Muscle layer of duodenum (tissue), 2 donors: ENCODE measurements at regions not wholly inside any gene's neighbourhood (a gene's known extent, or its start where the extent isn't known, plus 50 kb on each side); places are given as distances from the start of the nearest gene placed in this dataset.

Experiments
- H3K27ac ChIP-seq: one replicate; pipeline ENCODE4 v1.7.0; 2013; ENCODE audit warnings: mild to moderate bottlenecking, low read length
- H3K27me3 ChIP-seq: one replicate; pipeline ENCODE4 v1.7.0; 2013; ENCODE audit warnings: low read depth, mild to moderate bottlenecking, control low read depth, low read length
- H3K36me3 ChIP-seq, 2 donors: one replicate each; pipeline ENCODE4 v1.7.0; 2013; ENCODE audit warnings: low read length in 2 of 2, control low read depth in 1 of 2, mild to moderate bottlenecking in 1 of 2; ENCODE audit not compliant: insufficient read depth in 2 of 2, control insufficient read depth in 1 of 2
- H3K4me1 ChIP-seq, 2 donors: one replicate each; pipeline ENCODE4 v1.7.0; 2013; ENCODE audit warnings: low read length in 2 of 2, mild to moderate bottlenecking in 2 of 2, control low read depth in 1 of 2, moderate library complexity in 1 of 2; ENCODE audit not compliant: insufficient read depth in 2 of 2, control insufficient read depth in 1 of 2
- H3K4me3 ChIP-seq, 2 donors: one replicate each; pipeline ENCODE4 v1.7.0; 2013; ENCODE audit warnings: low read length in 2 of 2, low read depth in 1 of 2, mild to moderate bottlenecking in 1 of 2
- H3K9me3 ChIP-seq, 2 donors: one replicate each; pipeline ENCODE4 v1.7.0; 2013; ENCODE audit warnings: low read length in 2 of 2, control low read depth in 1 of 2, mild to moderate bottlenecking in 1 of 2; ENCODE audit not compliant: control insufficient read depth in 1 of 2
- donor health status: healthy.

DNA sequence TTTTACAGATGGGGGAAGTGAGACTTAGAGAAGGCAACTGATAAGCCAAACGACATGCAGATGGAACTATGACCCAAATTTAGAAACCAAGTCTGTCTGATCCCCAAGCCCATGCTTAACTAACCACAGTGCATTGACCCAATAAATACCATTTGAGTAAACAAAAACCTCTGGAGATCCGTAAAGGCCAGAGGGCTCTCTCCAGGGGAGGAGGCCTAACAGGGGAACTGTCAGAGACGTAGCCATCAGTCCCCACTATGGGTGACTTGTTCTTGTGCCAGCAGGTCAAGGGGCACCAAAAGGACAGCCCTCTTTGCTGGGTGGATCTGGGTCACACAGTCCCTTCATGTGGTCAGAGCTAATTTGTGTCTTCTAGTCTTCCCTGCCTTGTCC lies 420.2 kb downstream of the BCOR start:
- Histone ChIP-seq H3K4me3 (no peak overlapping the region), H3K27me3 (no peaks in the 10 kb centered on the region), H3K9me3 (no peaks in the 10 kb centered on the region), H3K27ac (no peak overlapping the region), H3K4me1 (no peaks in the 10 kb centered on the region), H3K36me3 (no peaks in the 10 kb centered on the region)

DNA sequence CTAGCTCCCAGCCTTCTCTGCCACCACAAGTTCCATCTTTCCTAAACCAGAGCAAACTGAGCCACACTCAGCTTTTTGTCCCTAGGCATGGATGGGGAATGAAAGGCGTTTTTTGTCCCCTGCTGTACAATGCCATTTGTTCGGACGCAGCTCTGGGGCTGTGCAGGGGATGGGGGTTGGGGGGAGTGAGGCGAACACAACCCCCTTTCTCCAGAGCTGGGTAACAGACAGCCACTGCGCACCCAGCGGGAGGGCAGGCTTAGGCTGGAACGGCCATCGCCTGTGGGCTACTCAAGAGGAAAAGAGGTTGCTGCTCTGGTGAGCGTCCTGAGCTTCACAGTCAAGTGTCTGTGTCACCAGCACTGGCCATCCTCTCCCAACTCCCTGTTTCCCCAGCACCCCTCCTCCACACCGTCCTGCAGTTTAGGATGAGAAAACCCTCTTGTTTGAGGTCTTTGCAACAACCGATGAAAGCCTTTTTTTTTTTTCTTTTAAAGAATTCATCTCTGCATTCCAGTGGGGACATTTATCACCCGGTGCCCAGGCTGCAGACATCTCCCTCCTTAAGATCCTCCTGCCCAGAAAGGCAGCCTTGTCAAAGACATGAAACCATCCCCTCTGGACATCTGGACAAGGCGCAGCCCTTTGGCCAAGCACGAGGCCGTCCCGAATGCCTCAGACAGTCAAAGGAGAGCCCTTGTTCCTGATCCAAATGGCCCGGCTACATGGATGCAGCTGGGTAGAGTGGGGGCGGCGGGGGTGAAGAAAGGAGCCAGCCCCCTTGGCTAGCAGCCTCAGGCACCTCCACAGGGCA lies 419.6 kb downstream of the BCOR start:
- no peaks in the 10 kb centered on the region for H3K27me3 ChIP-seq
- no peaks in the 10 kb centered on the region for H3K9me3 ChIP-seq
- H3K27ac ChIP-seq = no peak overlapping the region
- no peak overlapping the region for H3K4me3 ChIP-seq
- no peaks in the 10 kb centered on the region for H3K36me3 ChIP-seq
- H3K4me1 ChIP-seq = no peaks in the 10 kb centered on the region

- no peak overlapping the region for H3K4me3 ChIP-seq
- no peaks in the 10 kb centered on the region for H3K4me1 ChIP-seq
- no peaks in the 10 kb centered on the region for H3K9me3 ChIP-seq
- no peak overlapping the region for H3K27ac ChIP-seq
- H3K36me3 ChIP-seq = no peaks in the 10 kb centered on the region
- H3K27me3 ChIP-seq = no peaks in the 10 kb centered on the region
Measured at GRCh38 chrX:39678914-39679313, 418.8 kb downstream of the BCOR start.

GRCh38 chrX:39679497-39680157 lies 418.1 kb downstream of the BCOR start:
- H3K4me1 ChIP-seq = no peaks in the 10 kb centered on the region
- H3K27ac ChIP-seq = no peak overlapping the region
- H3K9me3 ChIP-seq = no peaks in the 10 kb centered on the region
- no peak overlapping the region for H3K4me3 ChIP-seq
- H3K27me3 ChIP-seq = no peaks in the 10 kb centered on the region
- no peaks in the 10 kb centered on the region for H3K36me3 ChIP-seq

GRCh38 chrX:39681885-39682284 lies 415.9 kb downstream of the BCOR start:
- Histone ChIP-seq H3K4me3 (no peak overlapping the region), H3K4me1 (no peaks in the 10 kb centered on the region), H3K36me3 (no peaks in the 10 kb centered on the region), H3K27me3 (no peaks in the 10 kb centered on the region), H3K9me3 (no peaks in the 10 kb centered on the region), H3K27ac (no peak overlapping the region)

DNA sequence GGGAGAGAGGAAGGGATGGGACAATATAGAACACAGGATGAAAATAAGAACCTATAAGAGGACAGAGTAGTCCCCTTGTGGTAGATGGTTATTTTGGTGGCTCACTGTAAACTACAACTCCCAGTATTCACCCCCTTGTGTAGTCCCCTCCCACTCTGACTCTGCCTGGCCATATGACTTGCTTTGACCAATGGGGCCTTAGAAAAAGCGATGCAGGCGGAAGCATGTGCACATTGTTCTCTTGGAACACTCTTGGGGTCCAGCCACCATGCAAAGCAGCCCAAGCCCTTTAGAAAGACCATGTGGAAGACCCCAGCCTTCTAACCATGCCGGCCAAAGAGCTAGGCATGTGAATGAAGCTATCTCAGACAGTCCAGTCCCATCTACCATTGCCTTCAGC lies 415.0 kb downstream of the BCOR start:
- no peaks in the 10 kb centered on the region for H3K36me3 ChIP-seq
- H3K4me1 ChIP-seq = peaks cover 0 to 8% of the 10 kb centered on the region in 2 donors
- H3K27ac ChIP-seq = no peak overlapping the region
- no peak overlapping the region for H3K4me3 ChIP-seq
- no peaks in the 10 kb centered on the region for H3K9me3 ChIP-seq
- H3K27me3 ChIP-seq = no peaks in the 10 kb centered on the region

GRCh38 chrX:39688219-39688575 lies 409.6 kb downstream of the BCOR start:
- peak overlapping the region in 1 of 2 donors; percentile 56 for H3K4me3 ChIP-seq
- H3K4me1 ChIP-seq = peaks cover 0 to 19% of the 10 kb centered on the region in 2 donors
- no peak overlapping the region for H3K27ac ChIP-seq
- no peaks in the 10 kb centered on the region for H3K27me3 ChIP-seq
- no peaks in the 10 kb centered on the region for H3K36me3 ChIP-seq
- no peaks in the 10 kb centered on the region for H3K9me3 ChIP-seq

DNA sequence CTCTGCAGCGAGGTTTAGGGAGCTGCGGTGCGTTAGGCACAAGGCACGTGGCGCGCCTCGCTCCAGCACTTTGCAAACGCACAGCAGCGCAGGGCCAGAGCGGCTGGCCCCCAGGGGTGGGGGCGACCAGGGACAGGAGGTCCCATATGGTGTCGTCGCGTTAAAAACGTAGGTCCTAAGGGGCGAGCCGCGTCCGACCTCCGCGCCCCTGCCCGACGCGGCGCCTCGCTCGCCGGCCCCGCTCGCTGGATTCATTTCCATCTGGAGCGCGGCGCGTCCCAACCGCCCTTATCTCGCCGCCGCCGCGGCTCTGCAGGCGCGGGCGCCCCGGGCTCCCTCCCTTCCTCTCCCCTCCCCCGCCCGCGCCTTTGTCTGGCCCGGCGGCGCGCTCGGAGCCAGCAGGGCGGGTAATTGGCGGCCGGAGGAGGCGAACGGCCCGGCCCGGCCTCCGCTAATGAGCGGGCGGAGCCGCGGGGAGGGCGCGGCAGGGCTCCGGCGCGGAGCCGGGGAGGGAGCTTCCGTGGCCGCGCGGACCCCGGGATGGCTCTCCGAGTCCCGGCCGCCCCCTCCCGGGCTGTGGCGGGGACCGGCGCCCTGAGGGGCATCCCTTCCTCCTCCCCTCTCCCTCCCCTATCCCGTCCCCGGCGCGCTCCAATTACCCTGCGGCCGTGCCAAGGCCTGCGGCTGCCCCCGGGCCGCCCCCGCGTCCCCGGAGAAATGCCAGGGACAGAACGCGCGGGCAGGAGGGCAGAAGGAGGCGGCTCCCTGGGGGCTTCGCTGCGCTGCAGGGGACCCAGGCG lies 409.0 kb downstream of the BCOR start:
- Histone ChIP-seq H3K4me1 (peaks cover 0 to 19% of the 10 kb centered on the region in 2 donors), H3K27ac (no peak overlapping the region), H3K9me3 (no peaks in the 10 kb centered on the region), H3K4me3 (peak overlapping the region in 1 of 2 donors; percentile 56), H3K27me3 (no peaks in the 10 kb centered on the region), H3K36me3 (no peaks in the 10 kb centered on the region)

DNA sequence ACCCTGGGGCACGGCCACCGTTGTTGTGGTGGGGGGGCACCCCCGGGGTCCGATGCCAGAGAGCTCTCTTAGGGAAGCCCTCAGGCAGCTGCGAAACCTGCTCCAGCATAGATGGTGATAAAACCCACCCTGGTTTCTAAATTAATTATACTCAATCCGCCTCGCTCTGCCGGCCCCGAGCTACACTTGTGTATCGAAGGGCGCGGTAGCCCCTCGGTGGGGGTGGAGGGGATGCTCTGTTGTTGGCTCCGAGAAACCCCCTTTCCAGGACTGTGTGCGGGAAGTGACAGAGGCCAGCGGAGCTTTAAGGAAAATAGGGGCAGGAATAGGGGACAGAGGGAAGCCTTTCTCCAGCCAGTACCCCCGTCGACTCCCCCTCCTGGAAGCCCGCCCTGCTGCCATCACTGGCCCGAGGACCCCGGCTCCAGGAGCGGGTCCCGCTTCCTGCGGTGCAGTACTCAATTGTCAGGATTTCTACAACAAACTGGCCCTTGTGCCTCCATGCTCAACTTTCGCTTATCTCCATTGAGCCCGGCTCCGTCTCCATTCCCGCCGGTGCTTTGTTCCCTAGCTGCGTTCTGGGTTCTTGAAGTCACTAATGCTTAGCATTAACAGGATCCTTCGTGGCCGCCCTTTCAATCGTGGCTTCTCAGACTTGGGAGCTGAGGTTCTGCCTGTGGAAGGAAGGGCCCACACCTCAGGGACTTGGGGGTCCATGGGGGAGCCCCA lies 408.2 kb downstream of the BCOR start:
- Histone ChIP-seq H3K36me3 (no peaks in the 10 kb centered on the region), H3K9me3 (no peaks in the 10 kb centered on the region), H3K27ac (no peak overlapping the region), H3K27me3 (no peaks in the 10 kb centered on the region), H3K4me3 (peak overlapping the region in 1 of 2 donors; percentile 56), H3K4me1 (peaks cover 0 to 19% of the 10 kb centered on the region in 2 donors)

- Histone ChIP-seq H3K4me1 (peaks cover 0 to 19% of the 10 kb centered on the region in 2 donors), H3K27me3 (no peaks in the 10 kb centered on the region), H3K27ac (no peak overlapping the region), H3K36me3 (no peaks in the 10 kb centered on the region), H3K9me3 (no peaks in the 10 kb centered on the region), H3K4me3 (no peak overlapping the region)
Measured at GRCh38 chrX:39690541-39691415, 407.0 kb downstream of the BCOR start.
